ENCODE measurements at regions not wholly inside any gene's neighbourhood (a gene's known extent, or its start where the extent isn't known, plus 50 kb on each side); places are given as distances from the start of the nearest gene placed in this dataset.

GRCh38 chr18:39721712-39722111 is 2156.1 kb upstream of the CELF4 start:
- no peak for TF ChIP-seq CTCF (conservative IDR thresholded peaks at IDR 0.05 in 1 of 2, IDR thresholded peaks at IDR 0.05 in 1 of 2; ENCODE audit: extremely low read depth in 1 of 2, insufficient read depth in 1 of 2, low read depth in 1 of 2, low read length in 2 of 2)
- TF ChIP-seq EZH2 (IDR thresholded peaks at IDR 0.05; ENCODE audit: borderline replicate concordance, low read length): no peak
